Hepatocyte (in vitro differentiated cells): ENCODE measurements at regions not wholly inside any gene's neighbourhood (a gene's known extent, or its start where the extent isn't known, plus 50 kb on each side); places are given as distances from the start of the nearest gene placed in this dataset.
"Not testable (repeated sequence)": the region's sequence is repeated elsewhere in the genome, so short reads cannot be mapped to it uniquely, and the experiment has no call there.

Source experiments
- DNase-seq: peaks from one replicate; pipeline ENCODE4 v3.0.0-alpha.2; 2016; ENCODE audit warnings: low spot score
- H2AFZ ChIP-seq: fragments of 200-600 bp; sonication (generic); 2 replicates; pipeline ENCODE4 v1.6.0; 2016; ENCODE audit warnings: antibody characterized with exemption, mild to moderate bottlenecking
- H3K27ac ChIP-seq: fragments of 200-600 bp; sonication (generic); 2 replicates; pipeline ENCODE4 v1.5.1; 2016; ENCODE audit warnings: mild to moderate bottlenecking
- H3K27me3 ChIP-seq: fragments of 200-600 bp; sonication (generic); 2 replicates; pipeline ENCODE4 v1.6.1; 2016
- H3K36me3 ChIP-seq: fragments of 200-600 bp; sonication (generic); replicated peaks from 2 replicates; pipeline ENCODE4 v1.5.1; 2016; ENCODE audit warnings: low read depth; ENCODE audit not compliant: insufficient read depth
- H3K4me1 ChIP-seq: fragments of 200-600 bp; sonication (generic); 2 replicates; pipeline ENCODE4 v1.5.1; 2016; ENCODE audit warnings: mild to moderate bottlenecking, moderate library complexity; ENCODE audit not compliant: insufficient read depth
- H3K4me2 ChIP-seq: fragments of 200-600 bp; sonication (generic); 2 replicates; pipeline ENCODE4 v1.6.0; 2016
- H3K4me3 ChIP-seq: fragments of 200-600 bp; sonication (generic); 2 replicates; pipeline ENCODE4 v1.5.1; 2016; ENCODE audit warnings: mild to moderate bottlenecking
- H3K79me2 ChIP-seq: fragments of 200-600 bp; sonication (generic); 2 replicates; pipeline ENCODE4 v1.6.0; 2017; ENCODE audit warnings: mild to moderate bottlenecking
- H3K9me2 ChIP-seq: fragments of 200-600 bp; sonication (generic); replicated peaks from 2 replicates; pipeline ENCODE4 v1.6.0; 2017; ENCODE audit warnings: mild to moderate bottlenecking; ENCODE audit not compliant: insufficient read depth
- H3K9me3 ChIP-seq: fragments of 200-600 bp; sonication (generic); 2 replicates; pipeline ENCODE4 v1.5.1; 2016; ENCODE audit warnings: low read depth, mild to moderate bottlenecking
- H4K20me1 ChIP-seq: fragments of 200-600 bp; sonication (generic); 2 replicates; pipeline ENCODE4 v1.6.0; 2016; ENCODE audit warnings: mild to moderate bottlenecking; ENCODE audit not compliant: insufficient read depth, poor library complexity, severe bottlenecking
- EZH2 ChIP-seq: fragments of 200-600 bp; sonication (generic); IDR thresholded peaks from 2 replicates; pipeline ENCODE4 v1.6.1; 2016; ENCODE audit warnings: antibody characterized with exemption, mild to moderate bottlenecking, borderline replicate concordance
- EZH2phosphoT487 ChIP-seq: fragments of 200-600 bp; sonication (generic); IDR thresholded peaks from one replicate; pipeline ENCODE4 v1.6.1; 2018; ENCODE audit warnings: antibody characterized with exemption, mild to moderate bottlenecking, low read depth, moderate library complexity; ENCODE audit not compliant: unreplicated experiment, severe bottlenecking
- WGBS: methylation state at CpG from one replicate; pipeline ENCODE4 v1.1.6; 2016; ENCODE audit warnings: low lambda C conversion rate; ENCODE audit errors: missing lambda C conversion rate; 5-methylcytosine and 5-hydroxymethylcytosine counted together
- TF ChIP-seq, protein P1 (sequence below): fragments of 200-600 bp; sonication (generic); IDR thresholded peaks from 2 replicates; pipeline ENCODE4 v1.5.1; 2016; ENCODE audit warnings: antibody characterized with exemption, mild to moderate bottlenecking; ENCODE audit not compliant: poor library complexity

DNA sequence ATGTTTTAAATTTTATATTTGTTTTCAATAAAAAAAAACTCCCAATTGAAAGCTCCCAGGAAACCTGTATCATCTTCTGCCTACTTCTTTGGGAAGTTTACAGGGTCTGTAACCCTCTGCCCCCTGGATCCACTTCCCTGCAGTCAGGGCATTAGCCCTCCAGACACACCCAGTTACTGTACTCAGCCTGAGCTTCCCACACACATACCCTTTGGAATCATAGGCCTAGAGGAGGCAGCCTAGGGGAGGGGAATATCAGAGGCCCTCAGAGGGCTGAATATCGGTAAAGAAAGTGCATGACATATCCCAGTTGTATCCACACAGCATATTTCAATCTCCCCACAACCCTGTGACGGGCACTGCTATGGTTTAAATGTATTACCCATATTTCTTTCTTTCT is 56.2 kb upstream of the TFPI start:
- 100% methylated on average over 2 of the region's 2 CpGs for WGBS
- H3K36me3 ChIP-seq, H3K27ac ChIP-seq, H3K9me2 ChIP-seq, H2AFZ ChIP-seq, H4K20me1 ChIP-seq, H3K4me3 ChIP-seq, H3K4me2 ChIP-seq, DNase-seq, H3K27me3 ChIP-seq, H3K79me2 ChIP-seq, H3K9me3 ChIP-seq, H3K4me1 ChIP-seq: not testable (repeated sequence)

DNA sequence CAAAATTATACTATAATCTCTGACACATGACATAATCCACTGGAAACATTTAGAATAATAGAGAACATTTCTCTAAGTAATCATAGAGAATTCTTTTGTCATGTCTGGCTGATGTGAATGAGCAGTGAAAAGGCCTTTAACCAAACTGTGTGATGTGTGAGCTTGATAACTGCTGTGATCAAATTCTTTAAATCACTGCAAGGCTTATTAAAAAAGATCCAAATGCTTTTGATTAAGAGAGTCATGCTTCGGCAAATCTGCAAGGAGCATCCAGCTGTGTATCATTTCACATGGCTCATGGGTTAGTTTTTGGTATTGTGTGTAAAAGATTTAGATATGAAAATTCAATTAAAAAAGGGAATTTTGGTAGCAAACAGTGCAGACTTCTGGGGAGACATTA is 58.6 kb upstream of the TFPI start:
- no peaks in the 10 kb centered on the region for H3K9me2 ChIP-seq
- WGBS, result 81% methylated on average over 1 of the region's 1 CpG

DNA sequence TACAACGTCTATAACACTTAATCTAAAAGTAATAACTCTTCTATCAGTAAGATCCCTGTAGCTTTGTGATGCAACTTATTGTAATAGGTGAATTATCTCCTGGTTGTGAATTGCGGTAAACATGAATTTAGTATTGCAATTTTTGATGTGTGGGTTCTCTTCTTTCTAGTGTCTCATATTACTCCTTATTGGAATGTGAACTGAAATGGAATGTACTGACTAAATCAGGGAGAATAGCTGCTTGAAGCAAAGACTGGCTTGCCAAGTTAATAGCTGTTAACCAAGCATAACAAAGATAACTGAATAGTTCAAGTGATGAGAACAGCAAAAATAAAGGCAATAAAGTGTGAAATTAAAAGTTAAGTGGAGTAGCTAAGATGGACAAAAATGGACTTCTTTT is 60.5 kb upstream of the TFPI start:
- Histone ChIP-seq H3K9me3 (no peaks in the 10 kb centered on the region), H3K27me3 (no peaks in the 10 kb centered on the region), H2AFZ (no peak overlapping the region), H3K36me3 (no peaks in the 10 kb centered on the region), H3K4me3 (no peak overlapping the region), H4K20me1 (no peaks in the 10 kb centered on the region), H3K27ac (no peak overlapping the region), H3K79me2 (no peaks in the 10 kb centered on the region), H3K9me2 (no peaks in the 10 kb centered on the region), H3K4me2 (no peak overlapping the region), H3K4me1 (no peaks in the 10 kb centered on the region)
- DNase-seq, result no peak
- 67% methylated on average over 2 of the region's 2 CpGs for WGBS
- TF ChIP-seq, protein P1, sequence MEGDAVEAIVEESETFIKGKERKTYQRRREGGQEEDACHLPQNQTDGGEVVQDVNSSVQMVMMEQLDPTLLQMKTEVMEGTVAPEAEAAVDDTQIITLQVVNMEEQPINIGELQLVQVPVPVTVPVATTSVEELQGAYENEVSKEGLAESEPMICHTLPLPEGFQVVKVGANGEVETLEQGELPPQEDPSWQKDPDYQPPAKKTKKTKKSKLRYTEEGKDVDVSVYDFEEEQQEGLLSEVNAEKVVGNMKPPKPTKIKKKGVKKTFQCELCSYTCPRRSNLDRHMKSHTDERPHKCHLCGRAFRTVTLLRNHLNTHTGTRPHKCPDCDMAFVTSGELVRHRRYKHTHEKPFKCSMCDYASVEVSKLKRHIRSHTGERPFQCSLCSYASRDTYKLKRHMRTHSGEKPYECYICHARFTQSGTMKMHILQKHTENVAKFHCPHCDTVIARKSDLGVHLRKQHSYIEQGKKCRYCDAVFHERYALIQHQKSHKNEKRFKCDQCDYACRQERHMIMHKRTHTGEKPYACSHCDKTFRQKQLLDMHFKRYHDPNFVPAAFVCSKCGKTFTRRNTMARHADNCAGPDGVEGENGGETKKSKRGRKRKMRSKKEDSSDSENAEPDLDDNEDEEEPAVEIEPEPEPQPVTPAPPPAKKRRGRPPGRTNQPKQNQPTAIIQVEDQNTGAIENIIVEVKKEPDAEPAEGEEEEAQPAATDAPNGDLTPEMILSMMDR, result no peak
- TF ChIP-seq EZH2 (no peak), EZH2phosphoT487 (no peak)

More for the DNA sequence above, 58.6 kb upstream of the TFPI start:
- Histone ChIP-seq H4K20me1 (no peaks in the 10 kb centered on the region), H3K4me3 (no peak overlapping the region), H3K79me2 (no peaks in the 10 kb centered on the region), H2AFZ (no peak overlapping the region), H3K9me3 (no peaks in the 10 kb centered on the region), H3K27me3 (no peaks in the 10 kb centered on the region), H3K36me3 (no peaks in the 10 kb centered on the region), H3K27ac (no peak overlapping the region), H3K4me1 (no peaks in the 10 kb centered on the region), H3K4me2 (no peak overlapping the region)
- DNase-seq, result no peak
- TF ChIP-seq EZH2phosphoT487, result no peak
- no peak for TF ChIP-seq EZH2
- TF ChIP-seq, protein P1, result no peak

DNA sequence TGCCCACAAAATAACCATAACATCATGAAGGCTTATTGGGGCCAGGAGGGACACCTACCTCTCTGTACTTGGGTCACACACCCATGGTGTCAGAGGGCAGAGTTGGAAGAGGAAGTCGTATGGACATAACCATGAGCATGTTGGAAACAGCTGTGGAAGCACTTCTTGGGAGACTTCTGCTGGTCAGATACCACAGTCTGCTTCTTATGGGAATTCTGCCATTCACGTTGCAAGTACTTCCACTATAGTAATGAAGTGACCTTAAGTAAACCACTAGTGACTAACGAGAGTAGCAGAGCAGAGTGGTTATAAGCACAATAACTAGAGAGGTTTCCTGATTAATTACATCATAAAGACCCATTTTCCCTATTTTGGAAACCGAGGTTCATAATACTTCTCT is 61.1 kb upstream of the TFPI start:
- Histone ChIP-seq H2AFZ (no peak overlapping the region), H3K9me2 (no peaks in the 10 kb centered on the region), H3K27me3 (no peaks in the 10 kb centered on the region), H3K9me3 (no peaks in the 10 kb centered on the region), H3K79me2 (no peaks in the 10 kb centered on the region), H3K27ac (no peak overlapping the region), H4K20me1 (no peaks in the 10 kb centered on the region), H3K4me2 (no peak overlapping the region), H3K4me3 (no peak overlapping the region), H3K4me1 (no peaks in the 10 kb centered on the region), H3K36me3 (no peaks in the 10 kb centered on the region)
- no peak for TF ChIP-seq EZH2
- TF ChIP-seq, protein P1, result no peak
- TF ChIP-seq EZH2phosphoT487, result no peak
- WGBS, result 74% methylated on average over 4 of the region's 4 CpGs
- DNase-seq, result no peak
